ENCODE measurements at regions not wholly inside any gene's neighbourhood (a gene's known extent, or its start where the extent isn't known, plus 50 kb on each side); places are given as distances from the start of the nearest gene placed in this dataset.

GRCh38 chr13:50116430-50116973, 101.3 kb downstream of the KCNRG start:
- TF ChIP-seq EZH2 (IDR thresholded peaks at IDR 0.05; ENCODE audit: borderline replicate concordance, low read depth, low read length, severe bottlenecking) = no peak
- no peak for TF ChIP-seq CTCF (IDR thresholded peaks at IDR 0.05; ENCODE audit: borderline replicate concordance, extremely low read depth, low read length, poor library complexity, severe bottlenecking)
